ENCODE measurements at regions not wholly inside any gene's neighbourhood (a gene's known extent, or its start where the extent isn't known, plus 50 kb on each side); places are given as distances from the start of the nearest gene placed in this dataset.
"Not testable (repeated sequence)": the region's sequence is repeated elsewhere in the genome, so short reads cannot be mapped to it uniquely, and the experiment has no call there.

DNA sequence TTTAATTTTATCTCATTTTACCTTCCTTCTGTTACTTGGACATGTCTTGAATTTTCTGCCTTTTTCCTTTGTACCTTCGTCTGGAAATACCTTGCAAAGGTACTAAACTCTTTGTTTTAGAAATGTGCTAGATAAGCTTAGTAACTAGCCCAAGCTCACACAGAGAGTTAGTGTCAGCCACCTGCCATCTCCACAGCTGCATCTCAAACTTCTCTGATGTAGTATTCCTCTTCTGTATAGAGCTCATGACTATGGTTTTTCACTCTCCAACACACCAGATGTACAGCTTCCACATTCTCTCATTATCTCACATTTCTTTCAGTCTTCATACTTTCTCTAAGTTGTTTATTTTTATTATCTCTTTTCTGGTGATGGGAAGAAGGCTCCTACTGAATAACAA lies 516.6 kb upstream of the ROBO2 start:
- no peak for DNase-seq (ENCODE audit: low read depth)
- no peak overlapping the region for H3K4me3 ChIP-seq (ENCODE audit: low read length)
- TF ChIP-seq, protein P1, sequence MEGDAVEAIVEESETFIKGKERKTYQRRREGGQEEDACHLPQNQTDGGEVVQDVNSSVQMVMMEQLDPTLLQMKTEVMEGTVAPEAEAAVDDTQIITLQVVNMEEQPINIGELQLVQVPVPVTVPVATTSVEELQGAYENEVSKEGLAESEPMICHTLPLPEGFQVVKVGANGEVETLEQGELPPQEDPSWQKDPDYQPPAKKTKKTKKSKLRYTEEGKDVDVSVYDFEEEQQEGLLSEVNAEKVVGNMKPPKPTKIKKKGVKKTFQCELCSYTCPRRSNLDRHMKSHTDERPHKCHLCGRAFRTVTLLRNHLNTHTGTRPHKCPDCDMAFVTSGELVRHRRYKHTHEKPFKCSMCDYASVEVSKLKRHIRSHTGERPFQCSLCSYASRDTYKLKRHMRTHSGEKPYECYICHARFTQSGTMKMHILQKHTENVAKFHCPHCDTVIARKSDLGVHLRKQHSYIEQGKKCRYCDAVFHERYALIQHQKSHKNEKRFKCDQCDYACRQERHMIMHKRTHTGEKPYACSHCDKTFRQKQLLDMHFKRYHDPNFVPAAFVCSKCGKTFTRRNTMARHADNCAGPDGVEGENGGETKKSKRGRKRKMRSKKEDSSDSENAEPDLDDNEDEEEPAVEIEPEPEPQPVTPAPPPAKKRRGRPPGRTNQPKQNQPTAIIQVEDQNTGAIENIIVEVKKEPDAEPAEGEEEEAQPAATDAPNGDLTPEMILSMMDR (conservative IDR thresholded peaks at IDR 0.05; ENCODE audit: low read length): no peak

DNA sequence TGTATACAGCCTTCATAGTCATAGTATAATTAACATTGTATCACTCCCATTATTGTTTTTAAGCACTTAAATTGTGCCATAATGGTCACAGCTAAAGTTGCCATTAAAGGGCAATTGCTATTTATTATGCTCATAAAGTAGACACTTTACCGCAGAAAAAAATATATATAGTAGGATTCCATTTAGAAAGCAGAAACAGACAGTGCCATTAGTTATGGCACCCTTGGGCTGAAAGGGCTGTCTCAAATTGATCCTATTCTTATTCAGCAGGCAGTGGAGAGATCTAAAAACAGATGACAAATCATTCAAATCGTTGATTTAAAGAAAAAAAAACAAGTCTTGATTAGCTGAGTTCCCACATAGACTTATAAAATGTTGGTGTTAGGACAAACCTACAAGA lies 514.2 kb upstream of the ROBO2 start:
- H3K4me3 ChIP-seq (ENCODE audit: low read length): no peak overlapping the region
- TF ChIP-seq, protein P1 (conservative IDR thresholded peaks at IDR 0.05; ENCODE audit: low read length): no peak
- no peak for DNase-seq (ENCODE audit: low read depth)

DNA sequence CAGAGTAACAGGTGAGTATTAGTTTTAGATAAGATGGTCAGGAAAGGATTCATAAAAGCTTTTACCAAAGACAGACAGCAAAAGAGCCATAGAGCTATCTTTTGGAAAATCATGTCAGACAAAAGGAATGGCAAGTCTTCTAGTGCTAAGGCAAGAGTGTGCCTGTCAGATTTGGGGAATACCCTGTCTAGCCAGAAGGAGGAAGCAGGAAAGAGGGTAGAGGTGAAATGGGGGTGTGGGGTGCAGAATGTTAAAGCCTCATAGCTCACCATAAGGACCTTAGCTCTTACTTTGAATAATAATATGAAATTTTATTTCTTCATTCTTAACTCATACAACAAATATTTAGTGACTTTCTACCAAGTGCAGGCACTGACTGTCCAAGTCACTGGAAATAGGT lies 512.1 kb upstream of the ROBO2 start:
- DNase-seq (ENCODE audit: low read depth): no peak
- TF ChIP-seq, protein P1 (conservative IDR thresholded peaks at IDR 0.05; ENCODE audit: low read length): no peak

DNA sequence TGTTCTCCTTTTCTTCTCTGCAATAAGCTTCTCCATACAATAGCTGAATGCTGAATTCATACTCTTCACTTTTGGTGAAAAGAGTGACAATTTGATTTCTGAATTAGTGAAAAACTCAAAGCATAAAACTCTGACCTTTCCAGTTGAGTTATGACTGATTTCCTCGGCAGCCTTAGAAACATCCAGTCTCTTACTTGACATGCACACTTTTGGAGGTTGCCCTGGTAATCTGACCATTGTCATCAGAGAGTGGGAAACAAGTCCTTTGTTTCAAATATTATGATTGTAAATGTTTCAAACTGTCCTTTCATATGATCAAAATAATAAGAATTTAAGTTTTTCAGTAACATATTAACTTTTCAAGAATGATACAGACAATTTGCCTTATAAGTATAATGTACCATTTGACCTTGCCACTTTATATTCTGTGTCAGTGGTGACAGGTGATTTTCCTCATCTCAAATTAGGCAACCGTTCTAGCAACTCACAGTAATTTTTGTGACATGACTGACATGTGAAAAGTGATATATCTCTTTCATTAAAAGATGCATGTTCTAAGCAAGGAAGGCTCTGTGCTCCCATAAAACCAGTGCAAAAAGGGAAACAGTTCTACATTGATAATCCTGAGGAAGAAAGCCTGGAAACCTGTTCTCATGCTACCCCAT lies 507.6 kb upstream of the ROBO2 start:
- no peak for DNase-seq (ENCODE audit: low read depth)
- TF ChIP-seq, protein P1 (conservative IDR thresholded peaks at IDR 0.05; ENCODE audit: low read length): no peak
- no peak overlapping the region for H3K4me3 ChIP-seq (ENCODE audit: low read length)

More for the DNA sequence above, 512.1 kb upstream of the ROBO2 start:
- H3K4me3 ChIP-seq (ENCODE audit: low read length): no peak overlapping the region

DNA sequence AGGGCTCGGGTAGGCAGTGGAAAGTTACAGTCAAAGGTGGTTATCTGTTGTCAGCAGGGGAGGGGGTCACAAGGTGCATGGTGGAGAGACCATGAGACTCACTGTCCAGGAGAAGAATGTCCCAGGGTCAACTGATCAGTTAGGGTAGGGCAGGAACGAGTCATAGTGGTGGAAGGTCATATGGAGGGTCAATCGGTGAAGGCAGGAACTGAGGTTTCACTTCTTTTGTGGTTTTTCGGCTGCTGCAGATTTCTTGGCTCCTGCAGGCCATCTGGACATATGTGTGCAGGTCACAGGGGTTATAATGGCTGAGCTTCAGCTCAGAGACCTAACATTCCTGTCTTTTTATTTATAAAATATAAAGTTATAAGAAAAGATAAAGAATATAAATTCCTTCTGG lies 506.2 kb upstream of the ROBO2 start:
- DNase-seq (ENCODE audit: low read depth); H3K4me3 ChIP-seq (ENCODE audit: low read length): not testable (repeated sequence)

DNA sequence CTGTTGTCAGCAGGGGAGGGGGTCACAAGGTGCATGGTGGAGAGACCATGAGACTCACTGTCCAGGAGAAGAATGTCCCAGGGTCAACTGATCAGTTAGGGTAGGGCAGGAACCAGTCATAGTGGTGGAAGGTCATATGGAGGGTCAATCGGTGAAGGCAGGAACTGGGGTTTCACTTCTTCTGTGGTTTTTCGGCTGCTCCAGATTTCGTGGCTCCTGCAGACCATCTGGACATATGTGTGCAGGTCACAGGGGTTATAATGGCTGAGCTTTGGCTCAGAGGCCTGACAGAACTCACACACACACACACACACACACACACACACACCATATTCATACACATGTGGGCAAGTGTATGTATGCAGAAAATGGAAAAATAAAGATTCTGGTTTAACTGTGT lies 502.0 kb upstream of the ROBO2 start:
- not testable (repeated sequence) for DNase-seq (ENCODE audit: low read depth); H3K4me3 ChIP-seq (ENCODE audit: low read length)

DNA sequence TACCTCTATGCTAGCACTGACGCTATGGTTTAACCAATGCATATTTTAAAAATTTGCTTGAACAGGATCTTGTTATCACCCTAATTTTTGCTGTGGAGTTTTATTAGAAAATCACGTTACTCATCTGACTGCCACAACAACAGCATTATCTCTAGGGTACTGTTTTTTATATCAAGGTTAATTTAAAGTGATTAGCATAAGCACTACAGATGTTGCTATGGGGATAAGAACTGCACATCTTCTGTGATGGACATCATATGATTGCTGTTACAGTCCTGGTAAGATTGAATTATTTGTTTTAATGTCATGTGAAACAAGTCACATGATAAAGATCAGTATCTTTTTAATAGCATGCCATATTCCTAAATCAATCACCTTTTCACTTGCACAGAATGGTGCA lies 492.2 kb upstream of the ROBO2 start:
- TF ChIP-seq, protein P1 (conservative IDR thresholded peaks at IDR 0.05; ENCODE audit: low read length): no peak
- no peak for DNase-seq (ENCODE audit: low read depth)
- H3K4me3 ChIP-seq (ENCODE audit: low read length): no peak overlapping the region

DNA sequence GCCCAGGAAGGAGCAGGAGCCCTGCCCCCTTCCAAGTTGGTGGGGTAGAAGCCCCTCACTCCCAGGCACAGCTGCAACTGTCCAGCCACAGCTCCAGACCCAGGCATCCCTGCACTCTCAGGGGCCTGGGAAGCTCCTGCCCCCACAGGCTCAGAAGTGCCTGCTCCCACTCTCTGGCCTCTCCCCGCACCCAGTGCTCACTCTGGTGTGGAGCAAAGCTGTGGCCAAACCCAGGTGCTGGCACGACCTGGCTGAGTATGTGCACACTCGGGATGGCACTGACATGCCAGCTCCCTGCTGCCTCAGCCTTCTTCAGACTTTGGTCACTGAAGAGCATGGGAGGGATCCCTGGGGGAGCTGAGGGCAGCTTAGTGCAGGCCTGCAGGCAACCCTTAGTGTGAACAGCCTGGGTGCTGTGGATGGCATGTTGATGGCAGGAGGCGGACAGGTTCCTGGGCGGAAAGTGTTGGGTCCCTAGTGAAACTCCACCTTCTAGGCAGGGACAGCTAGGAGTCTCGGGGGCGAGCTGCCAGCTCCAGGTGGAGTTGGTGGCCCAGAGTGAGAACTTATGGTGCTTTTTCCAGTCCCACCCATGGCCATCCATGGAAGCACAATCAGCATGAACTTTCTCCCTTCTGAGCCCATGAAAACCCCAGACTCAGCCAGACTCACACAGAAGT lies 489.2 kb upstream of the ROBO2 start:
- TF ChIP-seq, protein P1 (conservative IDR thresholded peaks at IDR 0.05; ENCODE audit: low read length): no peak
- no peak for DNase-seq (ENCODE audit: low read depth)
- no peak overlapping the region for H3K4me3 ChIP-seq (ENCODE audit: low read length)

Data from AG10803 (cell line).